Fibroblast of lung (primary cell): ENCODE measurements at regions not wholly inside any gene's neighbourhood (a gene's known extent, or its start where the extent isn't known, plus 50 kb on each side); places are given as distances from the start of the nearest gene placed in this dataset.

Experiments
- EZH2 ChIP-seq: IDR thresholded peaks from 2 replicates; pipeline ENCODE4 v1.5.1; 2012; ENCODE audit warnings: low read length, control low read depth, mild to moderate bottlenecking; ENCODE audit errors: missing control alignments
- TF ChIP-seq, protein P1 (sequence below), 2 donors: IDR thresholded peaks in 1 of 2; conservative IDR thresholded peaks in 1 of 2; 1 replicate in 1 of 2; 2 replicates in 1 of 2; pipeline ENCODE4 v1.5.1; 2011 to 2012; ENCODE audit warnings: low read length in 2 of 2, control low read depth in 1 of 2, inconsistent platforms in 1 of 2, low read depth in 1 of 2, mild to moderate bottlenecking in 1 of 2

DNA sequence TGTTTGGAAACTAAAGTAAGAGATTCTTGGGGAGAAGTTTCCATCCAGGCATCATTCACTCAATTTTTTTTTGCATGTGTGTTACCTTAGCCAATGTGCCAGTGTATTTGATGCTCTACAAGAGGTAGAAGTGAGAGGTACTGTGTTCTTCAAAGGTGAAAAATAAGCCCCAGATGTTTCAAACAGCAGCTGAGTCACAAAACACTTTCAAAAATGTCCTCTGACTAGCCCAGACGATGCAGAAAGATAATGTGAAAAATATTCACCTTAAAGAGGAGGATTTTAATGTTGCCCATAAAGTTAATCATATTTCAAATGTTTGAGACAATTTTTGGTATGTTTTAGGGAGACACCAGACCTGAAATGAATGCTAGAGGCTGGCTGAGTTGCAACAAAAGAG, 107.7 kb upstream of the RASGRP1 start:
- TF ChIP-seq, protein P1, sequence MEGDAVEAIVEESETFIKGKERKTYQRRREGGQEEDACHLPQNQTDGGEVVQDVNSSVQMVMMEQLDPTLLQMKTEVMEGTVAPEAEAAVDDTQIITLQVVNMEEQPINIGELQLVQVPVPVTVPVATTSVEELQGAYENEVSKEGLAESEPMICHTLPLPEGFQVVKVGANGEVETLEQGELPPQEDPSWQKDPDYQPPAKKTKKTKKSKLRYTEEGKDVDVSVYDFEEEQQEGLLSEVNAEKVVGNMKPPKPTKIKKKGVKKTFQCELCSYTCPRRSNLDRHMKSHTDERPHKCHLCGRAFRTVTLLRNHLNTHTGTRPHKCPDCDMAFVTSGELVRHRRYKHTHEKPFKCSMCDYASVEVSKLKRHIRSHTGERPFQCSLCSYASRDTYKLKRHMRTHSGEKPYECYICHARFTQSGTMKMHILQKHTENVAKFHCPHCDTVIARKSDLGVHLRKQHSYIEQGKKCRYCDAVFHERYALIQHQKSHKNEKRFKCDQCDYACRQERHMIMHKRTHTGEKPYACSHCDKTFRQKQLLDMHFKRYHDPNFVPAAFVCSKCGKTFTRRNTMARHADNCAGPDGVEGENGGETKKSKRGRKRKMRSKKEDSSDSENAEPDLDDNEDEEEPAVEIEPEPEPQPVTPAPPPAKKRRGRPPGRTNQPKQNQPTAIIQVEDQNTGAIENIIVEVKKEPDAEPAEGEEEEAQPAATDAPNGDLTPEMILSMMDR (conservative IDR thresholded peaks at IDR 0.05 in 1 of 2, IDR thresholded peaks at IDR 0.05 in 1 of 2; ENCODE audit: low read depth in 1 of 2, low read length in 2 of 2), result no peak
- no peak for TF ChIP-seq EZH2
